ENCODE measurements at regions not wholly inside any gene's neighbourhood (a gene's known extent, or its start where the extent isn't known, plus 50 kb on each side); places are given as distances from the start of the nearest gene placed in this dataset.

GRCh38 chr5:173794901-173795416, 93.2 kb upstream of the CPEB4 start:
- TF ChIP-seq CTCF (IDR thresholded peaks at IDR 0.05): no peak
- no peak for TF ChIP-seq NFYB (CRISPR knock-in tag; conservative IDR thresholded peaks at IDR 0.05; ENCODE audit: low read depth)
- TF ChIP-seq TCF7 (CRISPR knock-in tag; IDR thresholded peaks at IDR 0.05; ENCODE audit: low read depth): no peak

All from WTC11 (cell line).